Uterus (tissue), 2 donors: ENCODE measurements at regions not wholly inside any gene's neighbourhood (a gene's known extent, or its start where the extent isn't known, plus 50 kb on each side); places are given as distances from the start of the nearest gene placed in this dataset.

Experiments
- POLR2A ChIP-seq, 2 donors: fragments of 450-650 bp; IDR thresholded peaks; one replicate each; pipeline ENCODE4 v1.6.1; 2016; ENCODE audit warnings: antibody characterized with exemption in 2 of 2, mild to moderate bottlenecking in 1 of 2, moderate library complexity in 1 of 2
- TF ChIP-seq, protein P1 (sequence below), 4 experiments: fragments of 200-600 bp in 2 of 4; fragments of 450-650 bp in 2 of 4; sonication (generic) in 2 of 4; IDR thresholded peaks; one replicate each; pipeline ENCODE4 v1.5.1; 2016 to 2019; ENCODE audit warnings: antibody characterized with exemption in 4 of 4, mild to moderate bottlenecking in 2 of 4, moderate library complexity in 1 of 4

DNA sequence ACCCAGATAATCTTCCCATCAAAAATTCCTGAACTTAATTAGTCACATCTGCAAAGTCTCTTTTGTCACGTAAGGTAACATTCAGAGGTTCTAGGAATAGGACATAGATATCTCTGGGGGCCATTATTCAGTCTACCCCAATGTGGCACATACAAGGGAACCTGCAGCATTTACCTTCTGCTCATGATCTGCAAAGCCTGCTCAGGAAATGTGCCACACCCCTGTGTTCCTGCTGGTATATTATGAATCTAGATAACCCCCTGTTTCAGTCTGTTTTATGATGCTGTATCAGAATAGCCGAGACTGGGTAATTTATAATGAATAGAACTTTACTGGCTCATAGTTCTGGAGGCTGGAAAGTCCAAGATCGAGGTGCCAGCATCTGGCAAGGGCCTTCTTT, 103.5 kb downstream of the ARL4C start:
- no peak for TF ChIP-seq POLR2A (IDR thresholded peaks at IDR 0.05)
- TF ChIP-seq, protein P1, sequence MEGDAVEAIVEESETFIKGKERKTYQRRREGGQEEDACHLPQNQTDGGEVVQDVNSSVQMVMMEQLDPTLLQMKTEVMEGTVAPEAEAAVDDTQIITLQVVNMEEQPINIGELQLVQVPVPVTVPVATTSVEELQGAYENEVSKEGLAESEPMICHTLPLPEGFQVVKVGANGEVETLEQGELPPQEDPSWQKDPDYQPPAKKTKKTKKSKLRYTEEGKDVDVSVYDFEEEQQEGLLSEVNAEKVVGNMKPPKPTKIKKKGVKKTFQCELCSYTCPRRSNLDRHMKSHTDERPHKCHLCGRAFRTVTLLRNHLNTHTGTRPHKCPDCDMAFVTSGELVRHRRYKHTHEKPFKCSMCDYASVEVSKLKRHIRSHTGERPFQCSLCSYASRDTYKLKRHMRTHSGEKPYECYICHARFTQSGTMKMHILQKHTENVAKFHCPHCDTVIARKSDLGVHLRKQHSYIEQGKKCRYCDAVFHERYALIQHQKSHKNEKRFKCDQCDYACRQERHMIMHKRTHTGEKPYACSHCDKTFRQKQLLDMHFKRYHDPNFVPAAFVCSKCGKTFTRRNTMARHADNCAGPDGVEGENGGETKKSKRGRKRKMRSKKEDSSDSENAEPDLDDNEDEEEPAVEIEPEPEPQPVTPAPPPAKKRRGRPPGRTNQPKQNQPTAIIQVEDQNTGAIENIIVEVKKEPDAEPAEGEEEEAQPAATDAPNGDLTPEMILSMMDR (IDR thresholded peaks at IDR 0.05) = no peak
